OCI-LY7 (cell line): ENCODE measurements at regions not wholly inside any gene's neighbourhood (a gene's known extent, or its start where the extent isn't known, plus 50 kb on each side); places are given as distances from the start of the nearest gene placed in this dataset.

Experiments used
- EZH2phosphoT487 ChIP-seq: fragments of 200-600 bp; sonication (generic); IDR thresholded peaks from 2 replicates; pipeline ENCODE4 v1.6.1; 2018; ENCODE audit warnings: low read depth, borderline replicate concordance, mild to moderate bottlenecking, mixed run types, antibody characterized with exemption, low read length, moderate library complexity, mixed read lengths
- TF ChIP-seq, protein P1 (sequence below): fragments of 200-600 bp; sonication (generic); conservative IDR thresholded peaks from 2 replicates; pipeline ENCODE4 v1.5.1; 2014; ENCODE audit warnings: mild to moderate bottlenecking, antibody characterized with exemption, low read length, moderate library complexity, mixed read lengths

DNA sequence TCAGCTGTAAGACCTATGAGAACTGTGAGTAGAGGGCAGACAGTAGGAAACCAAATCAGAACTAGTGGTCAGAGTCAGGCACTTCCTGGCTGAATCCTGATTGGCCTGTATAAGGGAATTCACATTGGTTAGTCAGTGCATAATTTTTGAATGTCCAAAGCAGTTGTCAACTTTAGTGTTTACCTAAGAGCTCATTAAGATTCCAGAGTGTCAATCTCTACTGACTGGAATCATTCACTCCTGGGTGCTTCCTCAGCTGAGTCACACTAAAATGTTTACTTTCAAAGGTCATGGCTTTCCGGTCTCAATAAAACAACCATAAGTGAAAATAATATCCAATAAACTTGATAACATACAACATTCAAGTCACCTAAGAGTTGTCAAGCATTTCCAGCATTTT, 306.1 kb downstream of the C11orf87 start:
- TF ChIP-seq, protein P1, sequence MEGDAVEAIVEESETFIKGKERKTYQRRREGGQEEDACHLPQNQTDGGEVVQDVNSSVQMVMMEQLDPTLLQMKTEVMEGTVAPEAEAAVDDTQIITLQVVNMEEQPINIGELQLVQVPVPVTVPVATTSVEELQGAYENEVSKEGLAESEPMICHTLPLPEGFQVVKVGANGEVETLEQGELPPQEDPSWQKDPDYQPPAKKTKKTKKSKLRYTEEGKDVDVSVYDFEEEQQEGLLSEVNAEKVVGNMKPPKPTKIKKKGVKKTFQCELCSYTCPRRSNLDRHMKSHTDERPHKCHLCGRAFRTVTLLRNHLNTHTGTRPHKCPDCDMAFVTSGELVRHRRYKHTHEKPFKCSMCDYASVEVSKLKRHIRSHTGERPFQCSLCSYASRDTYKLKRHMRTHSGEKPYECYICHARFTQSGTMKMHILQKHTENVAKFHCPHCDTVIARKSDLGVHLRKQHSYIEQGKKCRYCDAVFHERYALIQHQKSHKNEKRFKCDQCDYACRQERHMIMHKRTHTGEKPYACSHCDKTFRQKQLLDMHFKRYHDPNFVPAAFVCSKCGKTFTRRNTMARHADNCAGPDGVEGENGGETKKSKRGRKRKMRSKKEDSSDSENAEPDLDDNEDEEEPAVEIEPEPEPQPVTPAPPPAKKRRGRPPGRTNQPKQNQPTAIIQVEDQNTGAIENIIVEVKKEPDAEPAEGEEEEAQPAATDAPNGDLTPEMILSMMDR: no peak
- no peak for TF ChIP-seq EZH2phosphoT487
